Left renal pelvis (tissue), 4 donors: ENCODE measurements at regions not wholly inside any gene's neighbourhood (a gene's known extent, or its start where the extent isn't known, plus 50 kb on each side); places are given as distances from the start of the nearest gene placed in this dataset.

Source experiments
- DNase-seq, 4 donors: peaks; one replicate each; pipeline ENCODE4 v3.0.0-alpha.2; 2013; ENCODE audit warnings: low read depth in 4 of 4, low spot score in 3 of 4

DNA sequence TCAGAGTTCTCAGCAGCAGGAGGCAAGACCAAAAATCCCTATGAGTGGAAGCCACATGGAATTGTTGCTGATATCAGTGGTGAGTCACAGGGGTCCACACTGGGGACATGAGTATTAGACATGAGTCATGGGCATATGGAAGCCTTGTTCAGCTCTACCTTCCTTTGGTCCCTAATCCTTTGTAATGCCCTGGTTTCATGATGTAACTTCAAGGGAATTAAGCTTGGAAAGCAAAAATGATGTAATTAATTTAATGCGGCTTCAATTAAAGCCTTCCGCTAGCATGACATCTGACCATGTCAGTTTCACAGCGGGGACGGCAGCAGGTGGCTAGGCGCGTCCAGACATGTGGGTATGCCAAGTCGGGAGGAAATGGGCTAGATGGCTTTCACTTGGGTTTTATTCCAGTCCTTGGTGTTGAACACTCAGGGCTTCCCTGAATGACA is 176.1 kb upstream of the RGMA start:
- no peak for DNase-seq

DNA sequence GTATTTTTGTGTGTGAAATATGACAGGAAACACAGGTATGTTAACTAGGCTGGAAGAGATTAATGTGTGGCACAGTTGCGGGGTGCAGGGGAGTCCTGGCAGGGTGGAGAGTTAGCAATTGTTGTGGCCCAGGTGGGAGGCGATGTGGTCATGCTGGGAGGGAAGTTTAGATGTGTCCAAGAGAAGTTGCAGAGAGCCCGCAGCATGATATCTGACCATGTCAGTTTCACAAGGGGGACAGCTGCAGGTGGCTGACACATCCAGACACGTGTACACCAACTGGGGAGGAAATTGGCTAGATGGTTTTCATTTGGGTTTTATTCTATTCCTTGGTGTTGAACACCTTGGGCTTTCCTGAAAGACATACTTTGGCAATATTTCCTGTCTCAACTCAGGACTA is 172.8 kb upstream of the RGMA start:
- DNase-seq: no peak

DNA sequence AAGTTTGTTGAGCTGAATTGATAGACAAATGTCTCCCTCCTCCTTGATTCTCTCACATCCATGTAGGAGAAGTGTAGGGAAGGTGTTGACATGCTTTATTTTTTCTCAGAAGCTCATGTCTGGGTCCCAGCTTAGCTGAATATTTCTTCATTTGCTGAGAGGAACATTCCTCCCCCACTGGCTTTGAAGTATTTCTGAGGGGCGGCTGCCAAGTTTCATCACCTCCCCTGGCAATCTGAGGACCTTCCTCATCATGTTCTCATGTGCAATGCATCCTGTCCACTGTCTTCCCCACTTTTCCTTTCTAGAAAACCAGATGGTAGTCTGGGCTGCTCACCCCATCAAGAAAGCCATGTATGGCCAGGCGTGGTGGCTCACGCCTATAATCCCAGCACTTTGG is 168.9 kb upstream of the RGMA start:
- DNase-seq: no peak

DNA sequence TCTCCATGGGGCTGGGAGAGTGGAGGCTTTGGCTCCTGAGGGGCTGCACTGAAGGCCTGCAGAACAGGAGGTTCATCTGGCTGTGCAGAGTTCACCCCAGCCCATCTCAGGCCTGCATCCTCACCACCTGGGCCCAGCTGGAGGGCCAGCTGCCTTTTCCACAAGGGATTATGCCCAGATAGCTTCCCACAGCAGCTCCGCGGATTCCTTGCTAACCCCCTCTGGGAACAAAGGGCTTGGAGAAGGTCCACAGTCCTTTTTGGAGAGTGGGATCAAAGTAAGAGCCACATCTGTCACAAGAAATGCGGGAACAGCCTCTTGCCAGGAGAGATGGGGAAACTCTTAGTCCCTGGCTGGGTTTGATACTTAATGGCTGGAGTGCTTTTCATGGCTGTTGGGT is 164.7 kb upstream of the RGMA start:
- DNase-seq: no peak

DNA sequence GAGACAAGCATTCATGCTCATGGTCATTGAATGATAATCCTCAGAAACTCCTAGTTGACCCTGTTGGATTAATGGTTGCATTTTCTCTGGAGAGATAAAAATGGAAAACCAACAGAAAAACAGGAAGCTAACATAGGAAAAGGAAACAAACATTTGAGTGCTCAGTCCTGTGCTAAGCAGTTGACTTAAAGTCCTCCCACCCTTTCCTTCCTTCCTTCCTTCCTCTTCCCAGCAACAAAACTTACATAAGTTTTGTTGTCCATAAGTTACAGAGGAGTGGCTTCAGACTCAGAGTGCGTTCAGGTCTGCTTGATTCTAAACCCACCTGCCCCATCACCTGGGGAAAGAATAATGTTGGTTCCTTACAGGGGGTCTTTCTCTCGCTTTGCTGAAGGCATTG is 163.8 kb upstream of the RGMA start:
- DNase-seq: no peak

DNA sequence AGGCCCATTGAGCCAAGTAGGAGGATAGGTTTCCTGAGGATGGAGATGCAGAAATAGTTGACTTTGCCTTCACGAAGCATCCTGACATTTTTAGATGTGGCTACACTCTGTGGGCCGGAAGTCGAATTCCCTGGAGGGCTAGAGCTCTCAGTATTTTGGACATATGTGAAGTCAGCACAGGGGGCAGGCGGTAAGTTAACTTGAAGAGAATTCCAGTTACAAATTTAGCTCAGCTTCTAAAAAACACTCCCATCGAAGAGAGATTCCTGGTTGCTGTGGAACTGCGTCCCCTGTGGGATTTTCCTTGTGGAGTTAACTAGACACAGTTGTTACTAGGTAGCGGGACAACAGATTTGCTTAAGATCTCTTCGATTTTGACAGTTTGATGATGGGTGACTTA is 161.9 kb upstream of the RGMA start:
- no peak for DNase-seq

DNA sequence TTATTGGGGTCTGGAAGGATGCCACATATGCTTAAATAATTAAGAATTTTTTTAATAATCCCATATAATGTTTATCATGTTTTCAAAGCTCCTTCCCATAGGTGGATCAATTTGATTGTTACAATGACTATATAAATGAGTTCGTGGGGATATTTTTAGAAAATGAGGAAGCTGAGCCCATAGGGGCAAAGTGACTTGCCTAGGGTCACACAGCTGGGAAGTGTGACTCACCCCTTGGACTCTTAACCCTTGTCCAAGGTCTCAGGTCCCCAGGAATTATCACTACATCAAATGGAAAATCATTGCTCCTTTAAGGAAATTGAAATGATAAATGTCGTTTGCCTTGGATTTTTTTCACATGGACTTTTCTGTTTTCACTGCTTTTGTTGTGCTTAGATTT is 161.2 kb upstream of the RGMA start:
- DNase-seq: no peak

DNA sequence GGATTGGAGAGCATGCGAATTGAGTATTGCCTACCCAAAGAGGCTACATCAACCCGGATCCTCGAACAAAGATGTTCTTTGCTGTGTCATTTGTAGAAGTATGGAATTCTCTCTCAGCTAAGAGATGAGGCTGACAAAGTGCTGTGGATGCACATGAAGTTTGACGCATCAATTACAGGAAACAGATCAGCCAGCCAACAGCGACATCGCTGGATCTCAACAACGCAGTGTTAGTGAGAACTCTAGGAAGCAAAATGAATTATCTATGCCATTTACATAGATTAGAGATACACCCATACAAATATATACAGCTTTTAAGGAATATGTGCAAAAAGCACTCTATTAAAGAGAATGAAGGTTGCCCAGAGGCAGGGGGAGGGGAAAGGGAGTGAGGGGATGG is 160.6 kb upstream of the RGMA start:
- DNase-seq: no peak

DNA sequence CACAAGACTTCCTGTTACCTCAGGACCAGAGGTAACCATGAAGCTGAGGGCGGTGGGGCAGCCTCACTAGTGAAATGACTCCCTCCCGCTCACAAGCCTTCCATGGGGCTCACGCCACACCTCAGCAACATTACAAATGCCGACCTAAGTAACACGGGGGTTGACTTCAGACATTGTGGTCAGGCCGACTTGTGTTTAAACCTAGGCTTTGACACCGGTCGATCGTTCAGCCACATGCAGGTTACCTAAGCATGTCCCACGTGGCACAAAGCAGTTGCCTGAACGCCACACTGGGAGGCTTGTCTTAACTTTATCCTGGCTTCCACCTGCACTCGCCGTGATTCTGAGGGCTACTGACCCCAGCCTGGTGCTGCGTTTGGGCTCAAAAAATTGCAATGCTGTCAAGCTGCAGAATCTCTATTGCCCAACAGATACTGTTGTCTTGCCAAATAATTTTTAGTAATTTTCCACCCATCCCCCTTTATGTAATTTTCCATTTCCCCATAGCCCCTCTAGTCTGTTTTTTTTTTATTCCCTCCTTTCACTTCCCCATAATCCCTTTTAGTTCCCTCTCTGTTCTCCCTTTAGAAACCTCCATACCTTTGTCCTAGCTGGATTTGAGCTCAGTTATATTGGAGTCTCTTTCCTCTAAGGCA is 158.6 kb upstream of the RGMA start:
- DNase-seq: no peak

DNA sequence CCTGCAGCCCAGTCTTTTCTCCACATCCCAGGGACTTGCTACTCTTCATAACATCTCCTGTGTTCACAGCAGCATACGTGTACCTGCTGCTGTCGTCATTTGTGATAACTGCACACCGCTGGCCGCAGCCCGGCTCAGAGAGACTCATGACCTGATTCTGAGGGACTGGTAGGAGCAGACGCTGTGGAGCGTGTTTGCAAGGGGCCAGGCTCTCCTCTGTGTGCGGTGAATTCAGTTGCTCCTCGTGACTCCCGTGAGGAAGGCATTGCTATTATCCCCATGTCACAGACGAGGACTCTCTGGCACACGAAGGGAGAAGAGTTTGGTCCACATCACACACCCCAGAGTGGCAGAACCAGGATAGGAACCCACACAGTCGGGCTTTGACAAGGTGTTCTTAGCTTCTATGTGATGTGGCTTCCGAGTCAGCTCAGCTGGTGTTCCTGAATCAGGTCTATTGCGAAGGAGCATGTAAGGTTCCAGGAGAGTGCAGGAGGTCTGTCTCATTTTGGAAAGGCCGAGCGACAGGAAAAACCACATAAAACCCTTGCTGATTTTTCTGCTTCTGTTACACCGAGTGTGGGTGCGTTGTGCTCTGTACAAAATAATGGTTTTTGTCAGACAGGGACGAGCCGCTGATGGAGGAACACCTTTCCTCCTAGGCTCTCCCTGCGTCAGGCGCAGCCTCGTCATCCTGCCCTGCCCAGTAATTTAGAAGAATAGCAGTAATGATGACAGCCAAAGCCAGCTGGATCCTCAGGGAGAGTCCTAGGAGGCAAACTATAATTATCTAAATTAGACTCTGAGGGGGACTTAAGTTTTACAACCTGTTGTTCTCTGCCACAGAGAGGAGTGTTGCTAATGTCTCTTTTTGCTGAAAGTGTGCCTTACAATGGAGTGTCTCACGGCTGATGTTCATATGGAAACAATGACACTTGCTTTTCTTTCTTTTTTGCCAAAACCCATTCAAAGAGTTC is 157.5 kb upstream of the RGMA start:
- DNase-seq: no peak

DNA sequence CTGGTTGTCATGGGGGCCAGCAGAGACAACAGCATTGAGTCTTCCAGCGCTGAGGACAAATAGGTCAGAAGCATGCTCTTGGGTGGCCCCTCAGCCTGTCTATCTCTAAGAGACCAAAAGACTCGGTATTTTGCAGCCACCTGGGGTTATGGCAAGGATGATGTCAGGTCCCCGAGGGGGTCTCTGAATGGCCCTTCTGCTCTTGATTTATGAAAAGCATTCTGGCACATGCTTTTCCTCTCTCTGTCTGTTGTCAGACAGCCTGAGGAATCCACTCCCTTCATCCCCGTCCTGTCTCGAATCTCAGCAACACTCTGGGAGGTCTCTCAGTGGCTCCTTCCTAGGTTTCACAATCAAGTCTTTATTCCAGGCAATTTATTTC is 156.6 kb upstream of the RGMA start:
- no peak for DNase-seq

DNA sequence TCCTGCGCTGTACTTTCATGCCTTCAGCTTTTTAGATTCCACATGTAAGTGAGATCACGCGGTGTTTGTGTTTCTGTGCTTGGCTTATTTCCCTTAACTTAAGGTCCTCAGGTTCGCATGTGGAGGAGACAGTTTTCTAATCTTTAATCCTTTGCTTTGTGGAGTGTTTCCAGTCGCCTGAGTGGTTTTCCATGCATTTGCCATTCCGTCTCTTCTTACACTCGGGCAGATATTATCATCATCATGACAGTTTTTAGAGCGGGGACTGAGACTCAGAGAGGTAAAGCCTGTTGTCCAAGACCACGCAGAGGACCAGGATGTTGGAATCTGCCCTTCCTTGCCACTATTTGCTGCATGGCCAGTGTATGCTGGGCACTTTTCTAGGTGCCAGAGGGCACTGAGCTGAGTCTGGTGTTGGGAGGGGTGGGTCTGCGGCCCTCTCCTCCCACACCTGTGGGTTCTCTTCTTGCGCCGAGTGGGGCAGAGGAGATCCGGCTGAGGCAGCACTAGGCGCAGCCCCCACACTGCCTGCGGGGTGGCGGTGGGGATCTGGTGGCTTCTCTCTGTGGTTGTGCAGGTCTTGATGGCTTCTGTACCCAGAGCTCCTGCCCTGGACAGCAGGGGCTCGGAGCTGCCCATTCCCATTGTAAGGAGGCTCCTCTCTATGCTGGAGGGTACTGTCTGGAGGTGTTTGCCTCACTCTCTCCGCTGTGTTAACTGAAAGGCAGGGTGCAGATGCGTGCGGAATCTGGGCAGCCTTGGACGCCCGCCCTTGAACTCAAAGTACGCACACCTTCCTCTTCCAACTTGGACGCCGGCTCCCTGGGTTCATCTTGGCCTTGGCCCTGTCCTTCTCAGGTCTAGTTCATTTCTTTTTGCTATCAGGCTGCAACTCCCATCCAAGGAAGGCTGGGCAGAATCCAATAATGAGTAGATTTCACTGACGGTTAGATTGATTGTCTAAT is 156.0 kb upstream of the RGMA start:
- DNase-seq: peak in 1 of 4 donors; percentile 27

DNA sequence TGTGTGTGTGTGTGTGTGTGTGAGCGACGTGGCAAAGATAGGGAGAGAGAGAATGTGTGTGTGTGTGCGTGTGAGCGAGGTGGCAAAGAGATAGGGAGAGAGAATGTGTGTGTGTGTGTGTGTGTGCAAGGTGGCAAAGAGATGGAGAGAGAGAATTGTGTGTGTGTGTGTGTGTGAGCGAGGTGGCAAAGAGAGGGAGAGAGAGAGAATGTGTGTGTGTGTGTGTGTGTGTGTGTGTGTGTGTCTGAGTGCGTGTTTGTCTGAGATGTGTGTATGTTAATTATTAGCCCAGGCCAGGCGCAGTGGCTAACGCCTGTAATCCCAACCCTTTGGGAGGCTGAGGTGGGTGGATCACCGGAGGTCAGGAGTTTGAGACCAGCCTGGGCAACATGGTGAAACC is 154.6 kb upstream of the RGMA start:
- no peak for DNase-seq

DNA sequence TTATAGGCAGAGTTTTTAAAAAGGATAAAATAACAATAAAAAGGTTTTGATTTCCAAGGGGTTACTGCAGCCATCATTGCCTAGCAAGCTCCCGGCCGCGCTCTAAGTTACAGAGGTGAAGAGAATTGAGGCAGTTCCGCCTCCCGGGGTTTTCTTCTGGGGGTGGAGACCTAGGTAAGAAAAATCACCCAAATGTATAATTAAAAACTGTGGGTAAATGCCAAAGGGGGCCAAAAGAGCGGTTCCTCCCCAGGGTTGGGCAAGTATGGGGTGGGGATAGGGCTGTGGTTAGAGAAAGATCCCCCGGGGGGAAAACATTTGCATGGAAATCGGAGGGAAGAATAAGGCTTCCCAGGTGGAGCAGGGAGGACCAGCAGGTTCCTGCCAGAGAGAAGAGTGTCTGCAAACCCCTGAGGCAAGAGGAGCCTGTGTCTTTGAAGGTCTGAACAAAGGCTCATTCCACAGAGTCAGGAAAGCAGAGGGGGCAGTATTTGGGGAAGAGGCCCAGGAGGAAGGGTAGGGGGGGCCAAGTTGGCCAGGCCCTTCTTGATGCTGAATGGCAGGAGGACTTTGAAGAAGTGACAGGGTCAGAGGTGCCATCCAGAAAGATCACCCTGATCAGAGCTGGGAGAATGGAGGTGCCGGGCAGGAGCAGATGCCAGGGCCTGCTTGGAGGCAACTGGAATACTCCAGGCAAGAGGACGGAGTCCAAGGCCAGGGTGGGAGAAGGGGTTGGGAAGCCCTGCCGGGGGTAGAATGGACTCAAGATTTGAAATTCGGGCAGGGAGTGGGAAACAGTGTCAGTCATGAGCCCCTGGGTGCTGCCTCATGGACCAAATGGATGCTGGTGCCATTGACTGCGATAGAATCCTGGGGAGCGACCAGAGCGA is 152.9 kb upstream of the RGMA start:
- no peak for DNase-seq

DNA sequence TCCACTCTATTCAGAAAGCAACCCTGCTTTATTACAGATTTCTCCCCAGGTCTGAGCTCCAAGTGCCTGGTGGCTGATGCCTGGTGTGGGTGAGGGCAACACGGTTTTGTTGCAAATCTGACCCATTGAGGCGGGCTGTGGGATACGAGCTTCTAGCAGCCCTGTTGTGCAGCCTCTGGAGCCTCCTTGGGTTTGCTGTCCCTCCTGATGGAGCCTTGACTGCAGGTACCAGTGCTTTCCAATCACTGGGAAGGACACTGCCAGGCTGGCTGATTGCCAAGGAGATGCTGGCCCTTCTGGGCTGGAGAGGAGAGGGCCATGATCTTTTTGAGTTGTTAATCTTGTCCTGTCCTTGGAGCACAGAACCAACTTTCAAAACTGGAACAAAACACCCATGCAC is 151.0 kb upstream of the RGMA start:
- no peak for DNase-seq

DNA sequence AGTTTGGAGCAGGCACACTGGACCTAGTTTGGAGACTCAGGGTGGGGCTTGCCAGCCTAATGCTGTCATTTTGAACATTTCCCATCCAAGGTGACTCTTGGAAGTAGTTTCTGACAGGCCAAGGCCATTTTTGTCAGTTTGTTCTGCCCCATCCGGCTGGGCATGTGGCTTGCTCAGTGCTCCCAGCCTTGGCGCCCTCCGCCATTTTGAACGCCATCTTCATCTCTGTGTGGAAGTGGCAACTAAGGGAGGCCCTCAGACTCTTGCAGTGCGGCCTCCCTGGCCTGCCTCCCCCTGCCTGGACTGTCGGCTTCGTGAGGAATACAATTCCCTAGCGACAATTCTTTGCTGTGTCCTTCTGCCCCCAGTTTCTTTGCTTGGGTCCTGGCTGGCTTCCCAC is 150.6 kb upstream of the RGMA start:
- no peak for DNase-seq

DNA sequence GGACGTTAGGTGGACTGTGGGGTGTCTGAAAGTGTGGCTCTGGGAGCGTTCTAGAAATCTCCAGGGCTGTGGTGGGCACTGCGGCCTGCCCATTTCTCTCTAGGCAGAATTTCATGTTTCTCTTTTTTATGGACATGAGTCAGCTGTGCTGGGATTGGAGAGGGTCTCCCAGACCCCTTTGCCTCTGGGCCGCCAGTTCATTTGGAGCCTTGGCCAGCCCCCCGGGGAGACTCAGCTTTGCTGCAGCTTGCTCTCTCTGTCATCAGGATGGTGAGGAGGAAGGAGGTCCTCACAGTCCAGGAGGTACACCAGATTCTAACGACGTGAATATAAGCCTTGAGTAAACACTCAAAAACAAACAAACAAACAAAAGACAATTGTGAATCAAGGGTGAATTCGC is 149.6 kb upstream of the RGMA start:
- DNase-seq: no peak

DNA sequence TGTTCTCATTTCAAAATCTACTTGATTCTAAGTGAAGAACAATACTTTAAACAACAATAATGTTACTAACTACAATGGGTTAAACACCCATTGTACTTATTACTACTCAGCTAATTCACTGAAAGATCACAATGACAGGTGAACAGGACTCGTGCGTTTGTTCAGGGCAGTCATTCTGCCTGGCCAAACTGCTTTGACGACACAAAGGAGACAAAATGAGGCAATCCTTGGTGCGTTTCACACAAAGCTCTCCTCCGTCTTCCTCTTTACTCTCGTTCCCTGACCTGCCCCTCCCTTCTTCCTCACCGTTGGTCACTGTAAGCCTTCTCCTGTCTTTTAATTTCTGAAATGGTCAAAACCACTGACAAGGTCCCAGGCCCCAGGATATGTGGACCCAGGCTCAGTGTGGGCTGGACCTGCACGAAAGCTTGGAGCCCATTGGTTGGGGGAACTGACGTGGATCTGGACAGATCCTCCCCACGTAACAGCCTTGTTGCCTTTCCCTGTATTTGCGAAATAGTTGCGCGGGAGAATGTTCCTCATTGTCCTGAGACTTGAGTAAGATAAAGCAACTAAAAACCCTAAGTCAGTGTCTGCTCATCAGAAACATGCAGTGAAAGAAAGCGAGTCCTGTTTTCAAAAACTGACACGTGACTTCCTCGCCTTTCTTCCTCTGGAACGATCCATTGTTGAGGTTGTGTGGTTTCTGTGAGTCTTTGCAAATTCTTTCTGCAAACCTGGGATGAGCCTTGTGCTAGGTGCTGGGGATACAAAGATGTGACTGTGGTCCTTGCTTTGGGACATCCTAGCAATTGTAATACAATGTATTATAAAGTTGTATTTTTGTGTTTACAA is 147.1 kb upstream of the RGMA start:
- no peak for DNase-seq

DNA sequence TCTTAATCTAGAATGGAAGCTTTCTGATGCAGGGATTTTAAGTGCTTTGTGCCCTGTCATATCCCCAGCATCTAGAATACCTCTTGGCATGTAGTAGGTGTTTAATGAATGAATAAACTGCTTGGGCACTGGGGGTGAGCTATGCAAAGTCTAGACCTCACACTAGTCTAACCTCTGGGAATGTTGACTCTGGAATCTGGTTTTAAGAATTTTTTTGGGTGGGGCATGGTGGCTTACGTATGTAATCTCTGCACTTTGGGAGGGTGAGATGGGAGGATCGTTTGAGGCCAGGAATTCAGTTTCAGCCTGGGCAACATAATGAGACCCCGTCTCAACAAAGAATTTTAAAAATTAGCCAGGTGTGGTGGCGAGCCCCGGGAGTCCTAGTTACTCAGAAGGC is 146.3 kb upstream of the RGMA start:
- DNase-seq: no peak
